DMS53 treated with DMSO at 0.1 percent for 48 hours (cell line): ENCODE measurements at regions not wholly inside any gene's neighbourhood (a gene's known extent, or its start where the extent isn't known, plus 50 kb on each side); places are given as distances from the start of the nearest gene placed in this dataset.

Experiments
- DNase-seq: peaks from one replicate; lab custom pipeline; 2025; ENCODE audit not compliant: unreplicated experiment; lab: John Stamatoyannopoulos, UW

- DNase-seq: peak; percentile 63
Measured at GRCh38 chr16:85520853-85521521, 92.1 kb upstream of the GSE1 start.

DNA sequence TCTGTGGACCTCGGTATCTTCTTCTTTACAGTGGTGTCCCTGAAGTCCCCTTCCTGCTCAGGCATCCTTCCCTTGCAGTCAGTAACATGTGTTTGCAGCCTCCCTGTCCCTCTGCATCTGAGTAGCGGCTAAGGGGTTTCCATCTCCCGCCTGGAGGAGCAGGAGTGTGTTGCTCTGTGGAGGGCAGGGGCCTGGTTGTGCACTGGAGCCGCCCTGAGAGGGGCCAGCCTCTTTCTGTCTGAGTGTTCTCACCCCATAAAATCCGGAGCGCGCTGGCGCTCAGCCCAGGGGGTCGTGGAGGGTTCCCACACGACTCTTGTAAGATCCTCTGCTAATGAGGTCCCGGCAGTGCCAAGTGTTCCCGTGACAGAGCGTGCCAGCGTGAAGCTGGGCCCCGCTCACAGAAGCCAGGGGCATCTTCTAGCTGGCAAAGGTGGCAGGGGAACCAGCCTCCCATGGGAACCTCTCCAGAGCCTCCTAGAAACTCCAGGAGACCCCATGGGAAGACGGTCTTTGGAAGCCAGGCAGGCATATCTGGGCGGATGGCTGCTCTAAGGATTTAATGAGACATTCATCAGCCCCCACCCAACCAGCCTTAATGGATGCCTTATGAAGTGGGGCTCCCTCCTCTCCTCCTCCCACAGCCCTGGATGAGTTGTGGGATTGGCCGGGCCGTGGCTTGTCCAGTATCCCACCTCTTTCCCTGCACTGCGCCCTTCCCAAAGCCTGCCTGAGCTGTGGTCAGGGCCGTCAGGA lies 91.4 kb upstream of the GSE1 start:
- DNase-seq: no peak

DNA sequence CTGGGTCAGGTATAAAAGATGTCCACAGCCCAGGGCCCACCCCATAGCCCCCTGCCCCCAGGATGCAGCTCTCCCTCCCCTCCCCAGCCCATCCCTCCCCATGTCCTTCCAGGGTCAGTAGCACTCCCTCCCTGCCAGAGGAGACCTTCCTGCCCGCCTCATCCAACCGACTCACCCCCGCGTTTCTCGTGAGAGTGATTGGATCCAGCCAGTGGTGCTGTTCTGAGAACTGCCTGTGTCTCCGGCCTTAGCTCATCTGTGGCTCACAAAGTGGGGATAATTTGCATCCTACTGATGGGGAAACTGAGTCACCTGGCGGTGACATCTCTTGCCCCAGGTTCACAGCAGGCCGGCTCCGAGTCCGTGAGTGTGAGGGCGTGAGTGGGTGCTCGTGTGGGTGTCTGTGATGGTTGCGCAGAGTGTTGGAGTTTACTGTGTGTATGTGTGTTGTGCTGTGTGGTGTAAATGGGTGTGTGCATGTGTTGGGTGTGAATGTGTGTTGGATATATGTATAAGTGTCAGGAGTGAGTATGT lies 90.7 kb upstream of the GSE1 start:
- DNase-seq: no peak

DNA sequence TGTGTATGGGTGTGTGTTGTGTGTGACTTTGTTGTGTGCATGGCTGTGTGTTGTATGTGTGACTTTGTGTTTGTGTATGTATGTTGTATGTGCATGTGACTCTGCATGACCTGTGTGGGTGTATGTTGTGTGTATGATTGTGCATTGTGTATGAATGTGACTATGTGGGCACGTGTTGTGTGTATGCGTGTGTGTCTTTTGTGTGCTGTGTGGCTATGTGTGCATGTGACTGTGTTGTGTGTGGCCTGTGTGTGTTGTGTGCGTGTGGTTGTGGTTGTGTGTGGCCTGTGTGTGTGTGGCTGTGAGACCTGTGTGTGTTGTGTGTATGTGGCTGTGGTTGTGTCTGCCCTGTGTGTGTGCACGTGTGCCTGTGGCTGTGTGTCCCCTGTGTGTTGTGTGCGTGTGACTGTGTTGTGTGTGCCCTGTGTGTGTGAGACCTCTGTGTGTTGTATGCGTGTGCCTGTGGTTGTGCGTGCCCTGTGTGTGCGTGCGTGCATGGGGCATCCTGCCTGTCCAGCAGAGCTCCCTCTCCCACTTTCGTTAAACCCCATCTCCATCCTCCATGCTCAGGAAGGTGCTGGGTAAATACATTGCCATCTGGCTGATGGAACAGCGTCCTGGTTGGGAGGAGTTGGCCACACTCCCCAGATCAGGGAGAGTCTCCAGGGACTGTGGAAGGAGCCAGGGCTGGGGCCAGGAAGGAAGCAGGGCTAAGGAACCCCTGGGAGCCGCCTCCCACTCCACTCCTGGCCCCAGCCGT lies 90.1 kb upstream of the GSE1 start:
- peak; percentile 52 for DNase-seq

DNA sequence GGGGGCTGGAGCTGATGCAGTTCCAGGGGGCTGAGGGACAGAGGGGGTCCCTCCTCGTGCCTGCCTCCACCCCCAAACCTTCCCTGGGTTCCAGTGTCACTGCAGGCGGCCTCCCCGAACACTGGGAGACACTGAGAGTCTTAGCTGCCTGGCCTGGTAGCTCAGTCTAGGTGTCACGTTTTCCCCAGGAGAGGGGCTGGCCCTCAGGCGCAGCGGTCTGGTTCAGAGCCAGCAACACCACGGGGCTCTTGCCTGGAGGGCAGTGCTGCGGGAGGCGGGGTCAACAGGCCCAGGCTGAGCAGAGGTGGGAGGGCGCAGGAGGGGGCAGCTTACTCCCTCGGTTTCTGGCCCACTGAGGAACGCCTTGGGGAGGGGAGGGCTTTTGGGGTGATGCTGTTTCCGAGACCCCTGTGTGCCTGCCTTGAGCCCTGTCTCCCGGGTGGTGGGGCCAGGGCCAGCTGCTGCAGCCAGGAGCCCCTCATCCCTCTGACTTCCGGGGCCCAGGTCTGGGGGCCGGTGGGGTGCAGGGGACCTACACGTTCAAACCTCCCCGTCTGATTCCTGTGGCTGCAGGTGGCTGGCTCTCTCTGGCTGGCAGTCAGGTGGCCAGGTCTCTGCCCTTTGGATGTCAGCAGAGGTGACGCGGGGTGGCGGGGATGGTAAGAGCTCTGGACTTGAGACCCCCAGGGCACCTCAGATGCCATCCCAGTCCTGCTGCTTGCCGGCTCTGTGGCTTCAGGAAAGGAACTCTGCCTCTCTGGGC lies 89.3 kb upstream of the GSE1 start:
- DNase-seq: peak; percentile 43

DNA sequence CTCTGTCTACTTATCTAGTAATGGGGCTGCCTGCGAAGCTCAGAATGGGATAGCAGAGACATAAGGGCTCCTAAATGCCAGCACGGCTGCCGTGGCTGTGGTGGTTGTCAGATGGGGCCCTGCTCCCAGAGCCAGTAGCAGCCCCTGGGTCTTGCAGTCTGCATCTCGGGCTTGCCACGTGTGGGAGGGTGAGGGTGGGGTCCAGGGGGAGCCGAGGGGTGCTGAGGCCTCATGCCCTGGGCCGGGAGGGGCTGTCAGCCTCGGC lies 88.8 kb upstream of the GSE1 start:
- DNase-seq: no peak

DNA sequence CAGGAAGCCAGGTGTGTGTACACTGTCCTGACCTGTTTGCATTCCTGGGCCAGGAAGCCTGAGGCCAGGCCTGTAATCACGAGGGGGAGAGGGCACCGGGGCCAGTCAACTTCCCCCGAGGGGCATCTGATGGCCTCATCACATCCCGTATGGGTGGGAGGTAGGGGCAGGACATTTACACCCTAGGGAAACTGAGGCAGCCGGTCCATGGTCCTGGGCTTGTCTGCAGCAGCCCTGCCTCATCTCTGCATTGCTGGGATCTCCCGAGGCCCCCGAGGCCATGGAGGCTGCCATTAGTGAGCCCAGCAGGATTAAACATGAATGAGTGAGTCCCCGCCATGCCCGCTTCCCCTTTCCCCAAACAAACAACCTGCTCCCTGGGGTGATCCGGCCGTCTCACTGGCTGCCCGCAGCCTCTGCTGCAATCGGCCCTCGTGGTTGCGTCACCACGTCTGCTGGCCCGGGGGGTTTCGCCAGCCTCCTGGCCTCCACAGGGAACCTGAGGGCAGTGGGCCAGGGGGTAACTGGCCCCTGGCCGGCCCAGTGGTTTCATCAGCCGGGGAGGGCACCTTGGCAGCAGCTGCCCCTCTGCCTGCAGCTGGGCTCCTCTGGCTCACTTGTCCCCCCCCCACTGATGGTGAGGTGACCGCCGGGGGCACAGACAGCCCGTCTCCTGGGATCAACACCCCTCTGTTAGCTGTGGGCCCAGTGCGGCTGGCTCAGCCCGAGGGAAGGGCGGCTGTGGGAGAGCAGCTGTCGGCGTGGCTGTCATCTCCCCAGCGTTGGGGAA lies 88.3 kb upstream of the GSE1 start:
- DNase-seq: no peak

DNA sequence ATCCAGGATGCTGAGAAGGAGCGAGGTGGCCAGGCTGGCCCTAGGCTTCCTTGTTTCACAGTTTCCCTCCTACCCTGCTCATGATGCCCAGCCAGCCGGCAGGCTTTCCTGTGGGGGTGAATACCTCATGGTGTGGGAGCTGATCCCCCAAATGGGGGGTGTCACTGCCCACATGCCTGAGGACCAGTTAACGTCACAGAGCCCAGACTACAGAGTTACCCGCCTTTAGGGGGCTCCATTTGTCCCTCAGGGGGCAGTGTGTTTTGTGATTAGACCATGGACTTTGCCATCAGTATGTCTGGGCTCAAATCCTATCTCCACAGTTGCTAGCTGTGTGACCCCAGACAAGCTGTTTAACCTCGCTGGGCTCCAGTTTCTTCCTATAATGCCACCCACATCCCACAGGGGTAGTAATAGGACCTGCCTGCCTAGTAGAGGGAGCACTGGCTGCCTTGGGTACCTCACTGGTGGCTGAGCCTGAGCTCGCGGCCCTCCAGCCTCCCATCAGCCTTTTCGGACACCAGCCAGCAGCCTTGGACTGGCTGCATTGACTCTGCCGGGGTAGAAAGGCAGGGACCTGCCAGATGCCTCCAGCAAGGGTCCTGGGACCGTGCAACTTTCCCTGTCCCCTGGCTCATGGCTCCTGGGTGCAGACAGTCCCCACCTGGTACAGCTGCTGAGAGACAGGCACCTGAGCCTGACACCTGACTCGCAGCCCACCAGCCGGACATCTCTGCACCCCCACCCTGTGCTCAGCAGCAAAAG lies 87.5 kb upstream of the GSE1 start:
- no peak for DNase-seq

DNA sequence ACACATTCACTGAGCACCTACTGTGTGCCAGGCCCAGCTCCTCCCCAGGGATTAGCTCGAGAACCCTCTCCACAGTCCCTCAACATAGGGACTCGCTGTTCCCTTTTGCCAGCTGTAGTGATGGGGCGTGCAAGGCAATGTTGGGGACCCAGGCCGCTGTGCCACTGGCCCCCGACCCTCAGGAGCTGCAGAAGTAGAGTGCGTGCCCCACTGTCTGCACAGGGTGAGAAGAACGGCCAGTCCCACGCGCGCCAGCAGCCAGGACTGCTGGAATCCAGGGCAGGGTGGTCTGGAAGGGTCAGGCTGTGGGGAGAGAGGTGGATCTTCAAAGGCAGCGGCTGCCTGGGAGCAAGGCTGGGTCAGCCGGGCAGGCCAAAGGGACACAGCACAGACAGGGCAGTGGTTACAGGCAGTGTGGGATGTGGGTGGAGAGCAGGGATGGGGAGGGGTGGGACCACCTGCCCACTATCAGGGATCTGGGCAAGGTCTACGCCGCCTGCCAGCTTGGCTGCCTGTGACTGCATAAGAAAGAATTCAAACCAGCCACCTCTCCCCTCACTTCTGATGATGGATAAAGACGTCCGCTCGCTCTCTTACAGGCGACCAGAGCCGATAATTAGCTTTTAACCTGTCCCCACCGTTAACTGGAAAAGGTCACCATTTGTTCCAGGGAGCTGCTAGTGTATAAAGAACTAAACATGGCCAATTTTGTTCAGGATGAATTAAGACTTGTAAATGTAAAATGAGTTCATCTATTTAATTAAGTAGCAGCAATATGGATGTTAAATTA lies 86.7 kb upstream of the GSE1 start:
- DNase-seq: no peak

- no peak for DNase-seq
Measured at GRCh38 chr16:85527042-85527766, 85.9 kb upstream of the GSE1 start.

- DNase-seq: no peak
Measured at GRCh38 chr16:85527767-85528297, 85.3 kb upstream of the GSE1 start.

DNA sequence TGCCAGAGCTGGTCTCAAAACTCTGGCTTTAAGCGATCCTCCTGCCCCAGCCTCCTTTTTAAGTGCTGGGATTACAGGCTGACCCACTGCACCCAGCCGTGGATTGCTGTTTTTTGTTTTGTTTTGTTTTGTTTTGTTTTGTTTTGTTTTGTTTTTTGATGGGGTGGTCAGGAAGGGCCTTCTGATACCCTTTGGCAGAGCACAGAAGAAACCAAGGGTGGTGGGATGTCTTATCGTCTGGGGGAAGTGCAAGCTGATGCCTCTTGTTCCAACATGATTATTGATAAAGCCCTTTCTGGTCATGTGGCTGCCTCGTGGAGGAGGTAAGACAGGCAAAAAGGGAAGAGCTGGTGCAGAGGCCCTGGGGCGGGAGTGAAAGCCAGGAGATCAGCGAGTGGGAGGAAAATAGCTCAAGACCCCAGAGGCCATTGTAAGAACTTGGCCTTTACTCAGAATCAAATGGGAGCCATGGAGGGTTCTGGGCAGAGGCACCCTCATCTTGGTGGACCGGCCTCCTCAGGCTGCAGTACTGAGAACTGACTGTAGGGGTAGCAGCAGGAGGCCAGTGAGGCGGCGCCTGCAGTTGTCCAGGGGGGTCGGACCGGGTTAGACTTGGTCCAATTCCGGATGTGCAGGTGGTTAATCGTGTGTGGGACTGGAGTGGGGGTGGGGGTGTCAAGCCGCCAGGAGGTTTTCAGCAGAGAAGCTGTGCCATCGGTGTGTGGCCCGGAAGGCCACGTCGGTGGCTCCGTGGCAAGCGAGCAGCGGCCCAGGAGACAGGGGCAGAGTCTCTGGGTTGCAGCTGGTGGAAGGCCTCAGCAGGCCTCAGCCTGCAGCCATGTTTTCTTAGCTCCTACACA lies 84.4 kb upstream of the GSE1 start:
- DNase-seq: no peak

- DNase-seq: no peak
Measured at GRCh38 chr16:85529489-85530369, 83.4 kb upstream of the GSE1 start.

GRCh38 chr16:85530370-85530739 lies 82.8 kb upstream of the GSE1 start:
- DNase-seq: no peak

- no peak for DNase-seq
Measured at GRCh38 chr16:85531516-85531915, 81.6 kb upstream of the GSE1 start.

GRCh38 chr16:85532147-85532546 lies 81.0 kb upstream of the GSE1 start:
- no peak for DNase-seq
